GM12891 (cell line): ENCODE measurements at regions not wholly inside any gene's neighbourhood (a gene's known extent, or its start where the extent isn't known, plus 50 kb on each side); places are given as distances from the start of the nearest gene placed in this dataset.

Experiments used
- PAX5 ChIP-seq: IDR thresholded peaks from 2 replicates; pipeline ENCODE4 v1.6.1; 2011; ENCODE audit warnings: low read length, moderate library complexity, mild to moderate bottlenecking; ENCODE audit not compliant: insufficient read depth, severe bottlenecking
- POLR2A ChIP-seq: IDR thresholded peaks from 2 replicates; pipeline ENCODE4 v1.6.1; 2011; ENCODE audit warnings: low read depth, low read length, control low read depth
- POLR2AphosphoS5 ChIP-seq: IDR thresholded peaks from 2 replicates; pipeline ENCODE4 v1.6.1; 2011; ENCODE audit warnings: low read depth, low read length, control low read depth
- POU2F2 ChIP-seq: IDR thresholded peaks from 2 replicates; pipeline ENCODE4 v1.6.1; 2011; ENCODE audit warnings: low read depth, mild to moderate bottlenecking, control low read depth, low read length, moderate library complexity
- SPI1 ChIP-seq: IDR thresholded peaks from 2 replicates; pipeline ENCODE4 v1.6.1; 2011; ENCODE audit warnings: low read depth, low read length, control low read depth
- TAF1 ChIP-seq: IDR thresholded peaks from 2 replicates; pipeline ENCODE4 v1.6.1; 2011; ENCODE audit warnings: low read depth, low read length, control low read depth

GRCh38 chr2:19098467-19099160, 259.8 kb downstream of the OSR1 start:
- TF ChIP-seq POLR2A (no peak), POLR2AphosphoS5 (no peak), PAX5 (no peak), TAF1 (no peak), SPI1 (no peak), POU2F2 (no peak)
